H1 (cell line): ENCODE measurements at regions not wholly inside any gene's neighbourhood (a gene's known extent, or its start where the extent isn't known, plus 50 kb on each side); places are given as distances from the start of the nearest gene placed in this dataset.

Source experiments
- CTCF ChIA-PET: fragments of 300-600 bp; sonication (Branson Sonifier 250); formaldehyde crosslinking; loops from one replicate; lab custom pipeline; 2021; ENCODE audit not compliant: partially characterized antibody; lab: Charles Lee
- POLR2A ChIA-PET: fragments of 300-600 bp; sonication (Branson Sonifier 250); formaldehyde crosslinking; loops from one replicate; lab custom pipeline; 2021; ENCODE audit warnings: inconsistent platforms; ENCODE audit not compliant: partially characterized antibody; lab: Charles Lee
- DNase-seq, 2 experiments: peaks; one replicate each; pipeline versions ENCODE4 v3.0.0 to v3.0.0-alpha.2; 2010 to 2022; ENCODE audit warnings: low spot score in 2 of 2, low read depth in 1 of 2, mixed read lengths in 1 of 2
- FAIRE-seq: peaks from 2 replicates; lab custom pipeline; 2011; peaks lifted over from hg19 to GRCh38; lab: Jason Lieb, UNC
- H2AFZ ChIP-seq: 2 replicates; pipeline ENCODE4 v1.8.1; 2012; ENCODE audit warnings: low read length, inconsistent platforms
- H2AK5ac ChIP-seq: 2 replicates; pipeline ENCODE4 v1.6.1; 2013; ENCODE audit warnings: low read depth, low read length
- H2BK120ac ChIP-seq: replicated peaks from 2 replicates; pipeline ENCODE3; 2013; ENCODE audit warnings: low read depth, low read length, inconsistent platforms
- H2BK12ac ChIP-seq: 2 replicates; pipeline ENCODE4 v1.6.1; 2013; ENCODE audit warnings: low read depth, low read length
- H2BK15ac ChIP-seq: 2 replicates; pipeline ENCODE4 v1.6.1; 2013; ENCODE audit warnings: low read length
- H2BK20ac ChIP-seq: 2 replicates; pipeline ENCODE4 v1.6.1; 2013; ENCODE audit warnings: low read length
- H2BK5ac ChIP-seq: 2 replicates; pipeline ENCODE4 v1.6.1; 2013; ENCODE audit warnings: low read depth, low read length
- H3K14ac ChIP-seq: 2 replicates; pipeline ENCODE4 v1.6.1; 2013; ENCODE audit warnings: inconsistent platforms; ENCODE audit not compliant: insufficient read length
- H3K18ac ChIP-seq: 2 replicates; pipeline ENCODE4 v1.6.1; 2013; ENCODE audit warnings: low read length; ENCODE audit errors: extremely low read depth
- H3K23ac ChIP-seq: 2 replicates; pipeline ENCODE4 v1.6.1; 2013; ENCODE audit warnings: inconsistent platforms; ENCODE audit not compliant: insufficient read length
- H3K23me2 ChIP-seq: 2 replicates; pipeline ENCODE4 v1.6.1; 2013; ENCODE audit warnings: low read depth, low read length
- H3K27ac ChIP-seq: 2 replicates; pipeline ENCODE4 v1.6.1; 2011; ENCODE audit warnings: low read depth, low read length, inconsistent platforms
- H3K27me3 ChIP-seq, 4 experiments: replicated peaks in 1 of 4; 1 replicate in 1 of 4; 2 replicates in 3 of 4; pipeline versions ENCODE4 v1.6.1 to v1.8.1; 2011 to 2013; ENCODE audit warnings: low read length in 3 of 4, mild to moderate bottlenecking in 3 of 4, inconsistent platforms in 2 of 4, mixed read lengths in 2 of 4, moderate library complexity in 1 of 4; ENCODE audit not compliant: control insufficient read depth in 3 of 4, insufficient read depth in 3 of 4; ENCODE audit errors: extremely low read depth in 1 of 4
- H3K36me3 ChIP-seq, 4 experiments: 2 replicates each; pipeline versions ENCODE4 v1.6.1 to v1.8.1; 2011 to 2013; ENCODE audit warnings: mild to moderate bottlenecking in 4 of 4, low read length in 3 of 4, moderate library complexity in 2 of 4, control low read depth in 1 of 4, inconsistent platforms in 1 of 4; ENCODE audit not compliant: insufficient read depth in 4 of 4, control insufficient read depth in 2 of 4
- H3K4ac ChIP-seq: replicated peaks from 2 replicates; pipeline ENCODE3; 2013; ENCODE audit warnings: low read length, low read depth, mixed read lengths, inconsistent platforms; ENCODE audit not compliant: insufficient read length
- H3K4me1 ChIP-seq, 4 experiments: replicated peaks in 1 of 4; 1 replicate in 1 of 4; 2 replicates in 3 of 4; pipeline versions ENCODE4 v1.6.1 to v1.8.1; 2011 to 2013; ENCODE audit warnings: low read length in 3 of 4, inconsistent platforms in 2 of 4, mixed read lengths in 1 of 4; ENCODE audit not compliant: insufficient read depth in 4 of 4, control insufficient read depth in 3 of 4
- H3K4me2 ChIP-seq, 2 experiments: 2 replicates each; pipeline versions ENCODE4 v1.6.1 to v1.8.1; 2011 to 2013; ENCODE audit warnings: low read depth in 2 of 2, low read length in 2 of 2, control low read depth in 1 of 2, inconsistent platforms in 1 of 2, mild to moderate bottlenecking in 1 of 2; ENCODE audit not compliant: insufficient read depth in 1 of 2
- H3K4me3 ChIP-seq, 4 experiments: fragments of 200-600, 300-600 bp in 1 of 4; sonication (generic), shearing (Covaris generic), sonication (Bioruptor Twin) in 1 of 4; 2 replicates each; pipeline versions ENCODE4 v1.5.1 to v1.8.1; 2011 to 2016; ENCODE audit warnings: low read length in 4 of 4, low read depth in 3 of 4, control low read depth in 2 of 4, inconsistent platforms in 2 of 4, mild to moderate bottlenecking in 2 of 4, mixed read lengths in 1 of 4, moderate library complexity in 1 of 4; ENCODE audit not compliant: insufficient read depth in 2 of 4; ENCODE audit errors: extremely low read depth in 1 of 4
- H3K56ac ChIP-seq: replicated peaks from 2 replicates; pipeline ENCODE3; 2013; ENCODE audit warnings: low read depth, mild to moderate bottlenecking, mixed read lengths, low read length, inconsistent platforms; ENCODE audit not compliant: insufficient read length
- H3K79me1 ChIP-seq: 2 replicates; pipeline ENCODE4 v1.6.1; 2013; ENCODE audit warnings: low read depth, low read length, control low read depth
- H3K79me2 ChIP-seq, 2 experiments: 2 replicates each; pipeline versions ENCODE4 v1.6.1 to v1.8.1; 2012 to 2013; ENCODE audit warnings: low read length in 2 of 2, mild to moderate bottlenecking in 2 of 2, inconsistent platforms in 1 of 2; ENCODE audit not compliant: insufficient read depth in 2 of 2, control insufficient read depth in 1 of 2
- H3K9ac ChIP-seq, 4 experiments: replicated peaks in 1 of 4; 1 replicate in 1 of 4; 2 replicates in 3 of 4; pipeline versions ENCODE4 v1.6.1 to v1.8.1; 2011 to 2013; ENCODE audit warnings: low read depth in 3 of 4, low read length in 3 of 4, control low read depth in 2 of 4, mild to moderate bottlenecking in 2 of 4, moderate library complexity in 2 of 4, inconsistent platforms in 1 of 4; ENCODE audit errors: extremely low read depth in 1 of 4
- H3K9me3 ChIP-seq, 2 experiments: 2 replicates each; pipeline versions ENCODE4 v1.6.1 to v1.8.1; 2012 to 2013; ENCODE audit warnings: mild to moderate bottlenecking in 2 of 2, moderate library complexity in 2 of 2, control low read depth in 1 of 2, inconsistent platforms in 1 of 2, low read depth in 1 of 2, low read length in 1 of 2, mixed read lengths in 1 of 2; ENCODE audit not compliant: insufficient read depth in 2 of 2
- H4K20me1 ChIP-seq, 2 experiments: replicated peaks in 1 of 2; 2 replicates each; pipeline versions ENCODE3 to v1.8.1; 2011 to 2013; ENCODE audit warnings: inconsistent platforms in 2 of 2, low read length in 2 of 2, mild to moderate bottlenecking in 1 of 2; ENCODE audit not compliant: insufficient read depth in 2 of 2, control insufficient read depth in 1 of 2
- H4K5ac ChIP-seq: 2 replicates; pipeline ENCODE4 v1.6.1; 2013; ENCODE audit warnings: low read length, low read depth, mixed read lengths, inconsistent platforms; ENCODE audit not compliant: insufficient read length
- H4K8ac ChIP-seq: 2 replicates; pipeline ENCODE4 v1.8.0; 2013; ENCODE audit warnings: mild to moderate bottlenecking, moderate library complexity, low read length, inconsistent platforms; ENCODE audit not compliant: insufficient read depth; ENCODE audit errors: extremely low read depth
- H4K91ac ChIP-seq: replicated peaks from 2 replicates; pipeline ENCODE3; 2013; ENCODE audit warnings: low read length, mixed read lengths, inconsistent platforms; ENCODE audit not compliant: insufficient read length
- CEBPB ChIP-seq: IDR thresholded peaks from 2 replicates; pipeline ENCODE4 v1.6.1; 2012; ENCODE audit warnings: low read depth, low read length
- SIX5 ChIP-seq: IDR thresholded peaks from 2 replicates; pipeline ENCODE4 v1.6.1; 2011; ENCODE audit warnings: mild to moderate bottlenecking, low read depth, low read length
- SP4 ChIP-seq: IDR thresholded peaks from 2 replicates; pipeline ENCODE4 v1.6.1; 2012; ENCODE audit warnings: low read length, inconsistent platforms
- TCF12 ChIP-seq: IDR thresholded peaks from 2 replicates; pipeline ENCODE4 v1.6.1; 2011; ENCODE audit warnings: low read depth, mild to moderate bottlenecking, low read length
- WGBS, 2 experiments: shearing (Covaris generic) in 1 of 2; methylation state at CpG; one replicate each; pipeline versions ENCODE4 v1.1.6 to v1.1.7; 2013 to 2015; ENCODE audit warnings: low lambda C conversion rate in 2 of 2, mixed read lengths in 2 of 2, inconsistent platforms in 1 of 2, low coverage in 1 of 2, missing lambda C conversion rate in 1 of 2; ENCODE audit not compliant: insufficient replicate concordance in 2 of 2, insufficient coverage in 1 of 2, insufficient read length in 1 of 2; ENCODE audit errors: extremely low coverage in 1 of 2, missing lambda C conversion rate in 1 of 2; 5-methylcytosine and 5-hydroxymethylcytosine counted together

GRCh38 chr1:19007491-19008441 lies 51.3 kb upstream of the IFFO2 start:
- Histone ChIP-seq H3K23me2 (no peaks in the 10 kb centered on the region), H3K18ac (peak overlapping the region; percentile 48; the same call in 1 of the 2 replicates), H2AK5ac (0 out of 2 replicates have a peak overlapping the region, but pooled peaks have one; percentile 28), H4K8ac (peak overlapping the region; percentile 76; the same call in 1 of the 2 replicates), H3K27ac (no peak overlapping the region), H2BK12ac (peak overlapping the region; percentile 90; the same call in 1 of the 2 replicates), H2BK120ac (no peak overlapping the region), H4K5ac (no peak overlapping the region), H2BK15ac (no peak overlapping the region), H2BK20ac (no peak overlapping the region), H2AFZ (no peak overlapping the region), H3K79me1 (no peaks in the 10 kb centered on the region), H3K4ac (peak overlapping the region; percentile 45), H4K20me1 (no peaks in the 10 kb centered on the region), H3K27me3 (no peaks in the 10 kb centered on the region; a peak in 1 of 7 replicates), H3K4me2 (no peak overlapping the region), H4K91ac (peak overlapping the region; percentile 34), H3K79me2 (no peaks in the 10 kb centered on the region), H2BK5ac (peak overlapping the region; percentile 13; the same call in 1 of the 2 replicates), H3K9ac (no peak overlapping the region), H3K14ac (no peak overlapping the region), H3K36me3 (no peaks in the 10 kb centered on the region), H3K4me1 (peaks cover 1 to 20% (median 13%) of the 10 kb centered on the region in 4 experiments), H3K9me3 (0 out of 4 replicates have a peak, but pooled peaks cover 0 to under 1% of the 10 kb centered on the region in 2 experiments), H3K4me3 (no peak overlapping the region), H3K56ac (no peak overlapping the region), H3K23ac (no peak overlapping the region)
- FAIRE-seq = no peak
- peak in 1 of 2 experiments; percentile 22 for DNase-seq
- 83% methylated on average over 11 of the region's 11 CpGs; no CpG with 5 or more reads in 1 of the 2 experiments for WGBS, 2 experiments
- CTCF ChIA-PET = interaction anchor here (1.7 to 2.4 kb wide), 2 partner anchors 57 to 100 kb away, joined by 7 to 8 read pairs; no protein-coding TSS in a partner anchor
- POLR2A ChIA-PET = interaction anchor here (1.3 kb wide), 1 partner anchor 9 kb away, joined by 3 read pairs; no protein-coding TSS in a partner anchor
- no peak for TF ChIP-seq SP4
- TF ChIP-seq CEBPB = no peak
- no peak for TF ChIP-seq TCF12
- TF ChIP-seq SIX5 = no peak
